Keratinocyte (primary cell): ENCODE measurements at regions not wholly inside any gene's neighbourhood (a gene's known extent, or its start where the extent isn't known, plus 50 kb on each side); places are given as distances from the start of the nearest gene placed in this dataset.

Experiments used
- DNase-seq: peaks from one replicate; pipeline ENCODE4 v3.0.0-alpha.2; 2011; ENCODE audit warnings: low read depth, missing footprints, low spot score
- FAIRE-seq: peaks from 2 replicates; lab custom pipeline; 2011; peaks lifted over from hg19 to GRCh38; lab: Jason Lieb, UNC
- H2AFZ ChIP-seq: 2 replicates; pipeline ENCODE4 v1.6.0; 2012; ENCODE audit warnings: low read length, control low read depth, inconsistent platforms; ENCODE audit not compliant: control insufficient read depth
- H3K27ac ChIP-seq: 2 replicates; pipeline ENCODE4 v1.5.1; 2011; ENCODE audit warnings: low read length; ENCODE audit not compliant: control insufficient read depth, insufficient read depth
- H3K27me3 ChIP-seq: 3 replicates; pipeline ENCODE4 v1.6.0; 2011; ENCODE audit warnings: low read length; ENCODE audit not compliant: control insufficient read depth, insufficient read depth; ENCODE audit errors: extremely low read depth
- H3K36me3 ChIP-seq, 2 experiments: 2 replicates in 1 of 2; 3 replicates in 1 of 2; pipeline ENCODE4 v1.5.1; 2011; ENCODE audit warnings: low read length in 2 of 2, mild to moderate bottlenecking in 1 of 2; ENCODE audit not compliant: control insufficient read depth in 2 of 2, insufficient read depth in 2 of 2; ENCODE audit errors: extremely low read depth in 1 of 2
- H3K4me1 ChIP-seq: 3 replicates; pipeline ENCODE4 v1.5.1; 2011; ENCODE audit warnings: low read length; ENCODE audit not compliant: control insufficient read depth, insufficient read depth; ENCODE audit errors: extremely low read depth
- H3K4me2 ChIP-seq: 3 replicates; pipeline ENCODE4 v1.6.0; 2011; ENCODE audit warnings: low read depth, low read length; ENCODE audit not compliant: control insufficient read depth, insufficient read depth; ENCODE audit errors: extremely low read depth
- H3K4me3 ChIP-seq, 3 experiments: fragments of 200-600 bp in 1 of 3; sonication (generic) in 1 of 3; 2 replicates in 2 of 3; 3 replicates in 1 of 3; pipeline ENCODE4 v1.5.1; 2011 to 2016; ENCODE audit warnings: low read length in 3 of 3, mild to moderate bottlenecking in 3 of 3, control low read depth in 2 of 3, inconsistent platforms in 1 of 3, low read depth in 1 of 3, mixed read lengths in 1 of 3, mixed run types in 1 of 3, moderate library complexity in 1 of 3; ENCODE audit not compliant: control insufficient read depth in 2 of 3, insufficient read depth in 2 of 3; ENCODE audit errors: extremely low read depth in 1 of 3
- H3K79me2 ChIP-seq: 2 replicates; pipeline ENCODE4 v1.6.0; 2012; ENCODE audit warnings: low read length; ENCODE audit not compliant: control insufficient read depth, insufficient read depth
- H3K9ac ChIP-seq: 3 replicates; pipeline ENCODE4 v1.6.0; 2011; ENCODE audit warnings: low read length; ENCODE audit not compliant: control insufficient read depth, insufficient read depth; ENCODE audit errors: extremely low read depth
- H3K9me1 ChIP-seq: 3 replicates; pipeline ENCODE4 v1.6.0; 2011; ENCODE audit warnings: low read length; ENCODE audit not compliant: control insufficient read depth, insufficient read depth; ENCODE audit errors: extremely low read depth
- H3K9me3 ChIP-seq: 2 replicates; pipeline ENCODE4 v1.5.1; 2012; ENCODE audit warnings: low read depth, low read length; ENCODE audit not compliant: control insufficient read depth
- H4K20me1 ChIP-seq: 3 replicates; pipeline ENCODE4 v1.6.0; 2011; ENCODE audit warnings: low read length; ENCODE audit not compliant: control insufficient read depth, insufficient read depth; ENCODE audit errors: extremely low read depth
- EZH2 ChIP-seq: IDR thresholded peaks from one replicate; pipeline ENCODE4 v1.6.1; 2012; ENCODE audit warnings: inconsistent platforms, mild to moderate bottlenecking, low read length, moderate library complexity
- dilution Hi-C: fragments of 300-500 bp; cut with MboI; formaldehyde crosslinking; loops from one replicate; pipeline ENCODE4 v1.7.0; 2020; ENCODE audit warnings: low sequenced_read_pairs; ENCODE audit not compliant: extremely low pct_ligation_motif_present
- TF ChIP-seq, protein P1 (sequence below), 3 experiments: IDR thresholded peaks in 1 of 3; conservative IDR thresholded peaks in 1 of 3; optimal IDR thresholded peaks in 1 of 3; 2 replicates in 2 of 3; 3 replicates in 1 of 3; pipeline versions ENCODE3 to v1.5.1; 2011; ENCODE audit warnings: low read length in 3 of 3, mild to moderate bottlenecking in 3 of 3, moderate library complexity in 2 of 3, control low read depth in 1 of 3, inconsistent platforms in 1 of 3; ENCODE audit not compliant: insufficient read depth in 2 of 3; ENCODE audit errors: extremely low read depth in 1 of 3

GRCh38 chr12:5269846-5270245 lies 162.1 kb upstream of the NTF3 start:
- Histone ChIP-seq H3K4me1 (no peaks in the 10 kb centered on the region), H3K36me3 (no peaks in the 10 kb centered on the region), H3K9me1 (no peaks in the 10 kb centered on the region), H3K27ac (no peak overlapping the region), H2AFZ (no peak overlapping the region), H4K20me1 (no peaks in the 10 kb centered on the region), H3K4me3 (no peak overlapping the region), H3K27me3 (no peaks in the 10 kb centered on the region), H3K4me2 (no peak overlapping the region), H3K9me3 (no peaks in the 10 kb centered on the region), H3K9ac (no peak overlapping the region), H3K79me2 (no peaks in the 10 kb centered on the region)
- no peak for TF ChIP-seq EZH2
- TF ChIP-seq, protein P1, sequence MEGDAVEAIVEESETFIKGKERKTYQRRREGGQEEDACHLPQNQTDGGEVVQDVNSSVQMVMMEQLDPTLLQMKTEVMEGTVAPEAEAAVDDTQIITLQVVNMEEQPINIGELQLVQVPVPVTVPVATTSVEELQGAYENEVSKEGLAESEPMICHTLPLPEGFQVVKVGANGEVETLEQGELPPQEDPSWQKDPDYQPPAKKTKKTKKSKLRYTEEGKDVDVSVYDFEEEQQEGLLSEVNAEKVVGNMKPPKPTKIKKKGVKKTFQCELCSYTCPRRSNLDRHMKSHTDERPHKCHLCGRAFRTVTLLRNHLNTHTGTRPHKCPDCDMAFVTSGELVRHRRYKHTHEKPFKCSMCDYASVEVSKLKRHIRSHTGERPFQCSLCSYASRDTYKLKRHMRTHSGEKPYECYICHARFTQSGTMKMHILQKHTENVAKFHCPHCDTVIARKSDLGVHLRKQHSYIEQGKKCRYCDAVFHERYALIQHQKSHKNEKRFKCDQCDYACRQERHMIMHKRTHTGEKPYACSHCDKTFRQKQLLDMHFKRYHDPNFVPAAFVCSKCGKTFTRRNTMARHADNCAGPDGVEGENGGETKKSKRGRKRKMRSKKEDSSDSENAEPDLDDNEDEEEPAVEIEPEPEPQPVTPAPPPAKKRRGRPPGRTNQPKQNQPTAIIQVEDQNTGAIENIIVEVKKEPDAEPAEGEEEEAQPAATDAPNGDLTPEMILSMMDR (optimal IDR thresholded peaks at IDR 0.05 in 1 of 3, IDR thresholded peaks at IDR 0.05 in 1 of 3, conservative IDR thresholded peaks at IDR 0.05 in 1 of 3; ENCODE audit: extremely low read depth in 1 of 3, insufficient read depth in 2 of 3, low read length in 3 of 3): no peak
- no peak for FAIRE-seq
- dilution Hi-C loops: no loop called here
- no peak for DNase-seq

DNA sequence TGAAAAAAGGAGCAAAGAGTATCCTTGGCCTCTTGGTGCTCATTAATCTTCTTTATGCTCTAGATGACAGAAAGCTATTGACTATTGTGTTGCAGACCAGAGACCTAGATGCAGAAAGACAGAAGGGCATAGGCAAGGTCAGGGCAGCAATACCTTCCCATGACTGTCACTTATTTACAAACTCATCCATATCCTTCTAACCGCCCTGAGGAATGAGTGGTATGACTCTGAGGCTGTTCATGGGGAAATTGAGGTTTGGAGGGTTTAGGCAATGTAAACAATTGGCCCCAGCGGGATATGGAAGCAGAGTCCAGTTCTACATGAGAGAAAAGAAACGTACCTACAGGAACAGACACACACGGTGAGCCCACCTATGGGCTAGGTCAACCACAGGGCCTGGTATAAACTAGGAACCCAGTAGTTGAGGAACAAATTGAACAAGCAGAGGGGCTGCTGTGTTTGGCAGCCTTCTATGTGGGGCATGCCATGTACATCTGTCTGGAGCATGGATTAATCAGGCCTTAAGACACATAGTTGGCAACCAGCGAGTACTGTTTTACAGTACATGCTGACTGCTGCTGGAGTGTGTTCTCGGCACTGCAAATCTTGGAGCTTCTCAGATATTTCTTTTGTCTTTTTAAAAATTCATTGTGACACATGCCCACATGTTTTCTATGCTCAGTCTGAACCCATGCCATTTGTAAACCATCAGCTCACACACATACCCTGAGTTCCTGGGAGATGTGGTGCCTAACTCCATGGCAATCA lies 159.7 kb upstream of the NTF3 start:
- no peak overlapping the region for H2AFZ ChIP-seq
- FAIRE-seq (no peak), DNase-seq (no peak)
- no peak for TF ChIP-seq EZH2
- TF ChIP-seq, protein P1 (optimal IDR thresholded peaks at IDR 0.05 in 1 of 3, IDR thresholded peaks at IDR 0.05 in 1 of 3, conservative IDR thresholded peaks at IDR 0.05 in 1 of 3; ENCODE audit: extremely low read depth in 1 of 3, insufficient read depth in 2 of 3, low read length in 3 of 3): no peak
- H3K79me2 ChIP-seq: no peaks in the 10 kb centered on the region
- H3K4me3 ChIP-seq: no peak overlapping the region
- H3K9ac ChIP-seq: no peak overlapping the region
- no peaks in the 10 kb centered on the region for H4K20me1 ChIP-seq
- H3K9me1 ChIP-seq: no peaks in the 10 kb centered on the region
- no peaks in the 10 kb centered on the region for H3K9me3 ChIP-seq
- no peaks in the 10 kb centered on the region for H3K4me1 ChIP-seq
- no peak overlapping the region for H3K27ac ChIP-seq
- dilution Hi-C loops: no loop called here
- no peak overlapping the region for H3K4me2 ChIP-seq
- H3K27me3 ChIP-seq: no peaks in the 10 kb centered on the region
- no peaks in the 10 kb centered on the region for H3K36me3 ChIP-seq
